GM12891 (cell line): ENCODE measurements at regions not wholly inside any gene's neighbourhood (a gene's known extent, or its start where the extent isn't known, plus 50 kb on each side); places are given as distances from the start of the nearest gene placed in this dataset.

ENCODE experiments used
- DNase-seq: peaks from one replicate; pipeline ENCODE4 v3.0.0; 2011; ENCODE audit warnings: low spot score; ENCODE audit not compliant: insufficient read length
- FAIRE-seq: peaks from 2 replicates; lab custom pipeline; 2011; peaks lifted over from hg19 to GRCh38; lab: Jason Lieb, UNC
- PAX5 ChIP-seq: IDR thresholded peaks from 2 replicates; pipeline ENCODE4 v1.6.1; 2011; ENCODE audit warnings: low read length, moderate library complexity, mild to moderate bottlenecking; ENCODE audit not compliant: insufficient read depth, severe bottlenecking
- POLR2A ChIP-seq: IDR thresholded peaks from 2 replicates; pipeline ENCODE4 v1.6.1; 2011; ENCODE audit warnings: low read depth, low read length, control low read depth
- POLR2AphosphoS5 ChIP-seq: IDR thresholded peaks from 2 replicates; pipeline ENCODE4 v1.6.1; 2011; ENCODE audit warnings: low read depth, low read length, control low read depth
- POU2F2 ChIP-seq: IDR thresholded peaks from 2 replicates; pipeline ENCODE4 v1.6.1; 2011; ENCODE audit warnings: low read depth, mild to moderate bottlenecking, control low read depth, low read length, moderate library complexity
- SPI1 ChIP-seq: IDR thresholded peaks from 2 replicates; pipeline ENCODE4 v1.6.1; 2011; ENCODE audit warnings: low read depth, low read length, control low read depth
- TAF1 ChIP-seq: IDR thresholded peaks from 2 replicates; pipeline ENCODE4 v1.6.1; 2011; ENCODE audit warnings: low read depth, low read length, control low read depth

GRCh38 chr10:43945908-43946307 lies 297.2 kb upstream of the ZNF32 start:
- TF ChIP-seq POLR2A (no peak), SPI1 (no peak), POLR2AphosphoS5 (no peak), PAX5 (no peak)
- no peak for FAIRE-seq

GRCh38 chr10:43945094-43945730 lies 296.5 kb upstream of the ZNF32 start:
- DNase-seq, result no peak
- TF ChIP-seq TAF1 (no peak), POLR2AphosphoS5 (no peak), POU2F2 (no peak), SPI1 (no peak), PAX5 (no peak), POLR2A (no peak)
- no peak for FAIRE-seq

More at GRCh38 chr10:43945908-43946307, 297.2 kb upstream of the ZNF32 start:
- no peak for DNase-seq

- no peak for TF ChIP-seq POLR2AphosphoS5
- TF ChIP-seq TAF1, result no peak
- no peak for TF ChIP-seq POLR2A
- TF ChIP-seq POU2F2, result no peak
- TF ChIP-seq SPI1, result no peak
- no peak for TF ChIP-seq PAX5
- no peak for DNase-seq
- no peak for FAIRE-seq
These were observed 295.9 kb upstream of the ZNF32 start for GRCh38 chr10:43944381-43945093.

GRCh38 chr10:43943818-43944360 lies 295.2 kb upstream of the ZNF32 start:
- TF ChIP-seq POLR2AphosphoS5, result no peak
- no peak for TF ChIP-seq TAF1
- TF ChIP-seq SPI1, result no peak
- TF ChIP-seq POU2F2, result no peak
- TF ChIP-seq PAX5, result no peak
- no peak for TF ChIP-seq POLR2A
- DNase-seq (no peak), FAIRE-seq (no peak)

GRCh38 chr10:43943119-43943817 lies 294.6 kb upstream of the ZNF32 start:
- DNase-seq, result no peak
- no peak for FAIRE-seq
- no peak for TF ChIP-seq TAF1
- TF ChIP-seq SPI1, result 0 out of 2 replicates have a peak, but pooled peaks have one; percentile 12
- TF ChIP-seq POU2F2, result no peak
- TF ChIP-seq PAX5, result no peak

GRCh38 chr10:43942096-43942850 lies 293.6 kb upstream of the ZNF32 start:
- TF ChIP-seq POU2F2, result no peak
- no peak for TF ChIP-seq SPI1
- TF ChIP-seq POLR2AphosphoS5, result no peak
- TF ChIP-seq PAX5, result no peak
- DNase-seq (no peak), FAIRE-seq (no peak)

DNA sequence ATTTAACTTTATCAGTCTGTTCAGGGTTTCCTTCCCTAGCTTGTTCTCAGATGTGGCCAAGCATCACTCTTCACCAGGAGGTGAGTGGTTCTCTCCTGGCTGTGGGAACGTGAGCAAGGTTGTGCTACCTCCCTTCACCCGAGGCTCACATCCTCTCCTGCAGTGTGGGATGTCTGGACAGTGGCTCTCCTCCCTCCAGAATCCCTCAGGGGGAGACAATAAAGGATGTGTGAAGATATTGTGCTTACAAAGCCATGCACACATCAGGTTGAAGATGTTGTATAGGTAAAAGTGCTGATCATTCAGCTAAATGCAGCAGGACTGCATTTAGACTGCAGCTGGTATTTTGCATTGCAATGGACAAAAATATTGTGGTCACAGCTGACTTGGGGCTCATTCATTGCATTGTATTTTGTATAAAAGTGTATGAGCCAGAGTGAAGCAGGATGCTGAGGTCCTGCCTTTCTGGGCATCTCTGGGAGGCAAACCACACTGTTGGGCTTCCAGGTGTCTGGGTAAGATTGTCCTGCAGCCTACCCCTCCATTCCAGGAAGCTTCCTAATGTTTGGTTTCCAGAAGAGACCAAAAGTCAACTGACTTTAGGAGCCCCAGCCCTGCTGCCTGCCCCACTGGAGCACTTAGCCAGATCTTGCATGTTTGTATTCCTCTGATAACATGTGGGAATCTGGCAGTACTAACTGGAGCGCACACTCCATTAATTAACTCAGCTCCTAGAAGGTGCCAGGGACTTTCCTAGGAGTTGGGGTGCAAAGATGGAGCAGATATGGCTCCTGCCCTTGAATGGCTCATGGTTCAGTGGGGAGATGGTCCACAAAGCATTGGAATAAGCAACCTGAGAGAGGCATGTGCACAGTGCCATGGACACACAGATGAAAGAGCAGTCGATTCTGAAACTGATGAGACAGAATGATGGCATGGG lies 292.5 kb upstream of the ZNF32 start:
- DNase-seq, result no peak
- no peak for TF ChIP-seq POU2F2
- no peak for TF ChIP-seq POLR2AphosphoS5
- TF ChIP-seq TAF1, result no peak
- no peak for TF ChIP-seq PAX5
- TF ChIP-seq POLR2A, result no peak
- TF ChIP-seq SPI1, result no peak
- FAIRE-seq, result no peak

DNA sequence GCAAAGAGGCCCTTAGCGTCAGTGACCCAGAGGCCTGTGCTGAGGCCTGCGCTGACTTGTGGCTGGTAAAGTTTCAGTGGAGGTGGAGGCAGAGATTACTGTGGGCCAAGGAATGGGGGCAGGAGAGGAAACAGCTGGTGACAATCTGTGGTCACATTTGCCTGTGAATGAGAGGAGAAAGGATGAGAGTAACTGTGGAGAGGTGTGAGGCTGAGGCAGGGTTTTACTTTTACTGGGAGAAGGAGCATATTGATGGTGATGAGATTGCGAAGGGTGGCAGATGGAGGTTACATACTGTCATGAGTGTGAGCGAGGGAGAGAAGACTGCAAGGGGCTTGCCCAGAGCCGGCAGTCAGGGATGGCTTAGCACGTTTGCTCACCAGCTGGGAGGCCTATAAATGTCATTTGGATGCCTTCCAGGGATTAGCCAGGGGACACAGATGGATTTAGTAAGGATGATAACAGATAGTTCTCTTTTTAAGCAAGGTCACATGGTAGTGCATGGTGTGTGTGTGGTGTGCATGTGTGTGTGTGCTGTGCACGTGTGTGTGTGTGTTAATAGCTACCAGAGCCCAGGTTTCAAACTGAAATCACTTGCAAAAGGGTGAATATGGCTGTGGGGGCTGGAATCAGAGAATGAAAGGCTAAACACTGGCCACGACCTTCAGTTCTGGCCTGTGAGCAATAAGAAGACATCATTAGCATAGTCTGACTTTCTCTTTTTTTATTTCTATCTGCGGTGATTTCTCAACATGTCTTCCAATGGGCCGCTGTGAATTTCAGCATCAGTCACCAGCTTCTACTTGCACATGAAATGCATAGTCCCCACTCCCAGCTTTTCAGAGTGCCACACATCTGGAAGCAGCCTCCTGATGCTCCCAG lies 291.5 kb upstream of the ZNF32 start:
- DNase-seq, result no peak
- TF ChIP-seq SPI1, result no peak
- TF ChIP-seq POLR2A, result no peak
- TF ChIP-seq TAF1, result no peak
- no peak for TF ChIP-seq POU2F2
- no peak for TF ChIP-seq PAX5
- no peak for TF ChIP-seq POLR2AphosphoS5
- peak; percentile 16 for FAIRE-seq
